ENCODE measurements at regions not wholly inside any gene's neighbourhood (a gene's known extent, or its start where the extent isn't known, plus 50 kb on each side); places are given as distances from the start of the nearest gene placed in this dataset.

DNA sequence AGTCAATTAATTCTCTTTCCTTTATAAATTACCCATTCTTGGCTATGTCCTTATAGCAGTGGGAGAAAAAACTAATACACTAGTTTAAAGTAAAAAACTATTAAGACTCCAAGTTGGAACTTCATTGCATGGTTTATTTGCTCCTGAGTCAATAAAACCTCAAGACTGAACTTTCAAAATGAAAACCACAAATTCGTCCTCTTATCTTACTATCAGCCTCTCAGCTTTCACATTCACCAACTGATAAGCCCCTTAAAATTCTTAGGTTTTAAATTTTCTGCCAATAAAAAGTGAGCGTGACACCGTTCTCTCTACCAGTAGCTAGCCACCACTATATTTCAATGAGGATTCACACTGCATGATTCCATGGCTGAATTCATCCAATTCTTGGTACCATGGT is 346.4 kb upstream of the NPSR1 start (continued):
- TF ChIP-seq, protein P1, sequence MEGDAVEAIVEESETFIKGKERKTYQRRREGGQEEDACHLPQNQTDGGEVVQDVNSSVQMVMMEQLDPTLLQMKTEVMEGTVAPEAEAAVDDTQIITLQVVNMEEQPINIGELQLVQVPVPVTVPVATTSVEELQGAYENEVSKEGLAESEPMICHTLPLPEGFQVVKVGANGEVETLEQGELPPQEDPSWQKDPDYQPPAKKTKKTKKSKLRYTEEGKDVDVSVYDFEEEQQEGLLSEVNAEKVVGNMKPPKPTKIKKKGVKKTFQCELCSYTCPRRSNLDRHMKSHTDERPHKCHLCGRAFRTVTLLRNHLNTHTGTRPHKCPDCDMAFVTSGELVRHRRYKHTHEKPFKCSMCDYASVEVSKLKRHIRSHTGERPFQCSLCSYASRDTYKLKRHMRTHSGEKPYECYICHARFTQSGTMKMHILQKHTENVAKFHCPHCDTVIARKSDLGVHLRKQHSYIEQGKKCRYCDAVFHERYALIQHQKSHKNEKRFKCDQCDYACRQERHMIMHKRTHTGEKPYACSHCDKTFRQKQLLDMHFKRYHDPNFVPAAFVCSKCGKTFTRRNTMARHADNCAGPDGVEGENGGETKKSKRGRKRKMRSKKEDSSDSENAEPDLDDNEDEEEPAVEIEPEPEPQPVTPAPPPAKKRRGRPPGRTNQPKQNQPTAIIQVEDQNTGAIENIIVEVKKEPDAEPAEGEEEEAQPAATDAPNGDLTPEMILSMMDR (conservative IDR thresholded peaks at IDR 0.05; ENCODE audit: low read depth in 2 of 2): no peak
- TF ChIP-seq CREB1 (CRISPR knock-in tag; IDR thresholded peaks at IDR 0.05; ENCODE audit: low read depth) (no peak), ZNF331 (CRISPR knock-in tag; IDR thresholded peaks at IDR 0.05; ENCODE audit: low read depth) (no peak), EZH2phosphoT487 (IDR thresholded peaks at IDR 0.05; ENCODE audit: unreplicated experiment) (no peak), ZNF462 (CRISPR knock-in tag; IDR thresholded peaks at IDR 0.05) (no peak)

GRCh38 chr7:34312624-34313023 is 345.4 kb upstream of the NPSR1 start:
- no peak overlapping the region for H3K27ac ChIP-seq (ENCODE audit: low read depth)
- no peaks in the 10 kb centered on the region for H3F3A ChIP-seq (replicated peaks; ENCODE audit: low read depth)
- H3K27ac Mint-ChIP-seq: no peak overlapping the region
- H4K20me1 ChIP-seq (replicated peaks; ENCODE audit: insufficient read depth): no peaks in the 10 kb centered on the region
- H3K36me3 ChIP-seq (ENCODE audit: insufficient read depth): no peaks in the 10 kb centered on the region; the same call in 1 of the 2 replicates
- peaks cover 2% of the 10 kb centered on the region for H3K27me3 Mint-ChIP-seq (ENCODE audit: insufficient read depth, low read depth, poor library complexity)
- H3K4me1 Mint-ChIP-seq: no peaks in the 10 kb centered on the region
- no peak overlapping the region for H3K4me3 ChIP-seq
- H3K27me3 ChIP-seq (ENCODE audit: insufficient read depth): no peaks in the 10 kb centered on the region
- no peaks in the 10 kb centered on the region for H3K79me2 ChIP-seq (replicated peaks; ENCODE audit: insufficient read depth)
- DNase-seq (ENCODE audit: low spot score) (no peak), ATAC-seq (no peak)
- no peak overlapping the region for H3K4me2 ChIP-seq
- H3K9me2 ChIP-seq (ENCODE audit: insufficient read depth): no peaks in the 10 kb centered on the region
- no peak overlapping the region for H3K4me3 Mint-ChIP-seq
- peaks cover 22% of the 10 kb centered on the region for H3K9me3 Mint-ChIP-seq
- no peaks in the 10 kb centered on the region for H3K4me1 ChIP-seq (ENCODE audit: insufficient read depth)
- no peak overlapping the region for H2AFZ ChIP-seq
- peaks cover 18% of the 10 kb centered on the region; the same call in 2 of the 3 replicates for H3K36me3 Mint-ChIP-seq (ENCODE audit: low read depth)
- TF ChIP-seq ZNF462 (CRISPR knock-in tag; IDR thresholded peaks at IDR 0.05): no peak
- TF ChIP-seq CREB1 (CRISPR knock-in tag; IDR thresholded peaks at IDR 0.05; ENCODE audit: low read depth): no peak
- TF ChIP-seq, protein P2, sequence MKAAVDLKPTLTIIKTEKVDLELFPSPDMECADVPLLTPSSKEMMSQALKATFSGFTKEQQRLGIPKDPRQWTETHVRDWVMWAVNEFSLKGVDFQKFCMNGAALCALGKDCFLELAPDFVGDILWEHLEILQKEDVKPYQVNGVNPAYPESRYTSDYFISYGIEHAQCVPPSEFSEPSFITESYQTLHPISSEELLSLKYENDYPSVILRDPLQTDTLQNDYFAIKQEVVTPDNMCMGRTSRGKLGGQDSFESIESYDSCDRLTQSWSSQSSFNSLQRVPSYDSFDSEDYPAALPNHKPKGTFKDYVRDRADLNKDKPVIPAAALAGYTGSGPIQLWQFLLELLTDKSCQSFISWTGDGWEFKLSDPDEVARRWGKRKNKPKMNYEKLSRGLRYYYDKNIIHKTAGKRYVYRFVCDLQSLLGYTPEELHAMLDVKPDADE (IDR thresholded peaks at IDR 0.05): no peak
- TF ChIP-seq POLR2AphosphoS5 (IDR thresholded peaks at IDR 0.05; ENCODE audit: low read depth): no peak

All from GM23338 (cell line).